ENCODE measurements at regions not wholly inside any gene's neighbourhood (a gene's known extent, or its start where the extent isn't known, plus 50 kb on each side); places are given as distances from the start of the nearest gene placed in this dataset.

DNA sequence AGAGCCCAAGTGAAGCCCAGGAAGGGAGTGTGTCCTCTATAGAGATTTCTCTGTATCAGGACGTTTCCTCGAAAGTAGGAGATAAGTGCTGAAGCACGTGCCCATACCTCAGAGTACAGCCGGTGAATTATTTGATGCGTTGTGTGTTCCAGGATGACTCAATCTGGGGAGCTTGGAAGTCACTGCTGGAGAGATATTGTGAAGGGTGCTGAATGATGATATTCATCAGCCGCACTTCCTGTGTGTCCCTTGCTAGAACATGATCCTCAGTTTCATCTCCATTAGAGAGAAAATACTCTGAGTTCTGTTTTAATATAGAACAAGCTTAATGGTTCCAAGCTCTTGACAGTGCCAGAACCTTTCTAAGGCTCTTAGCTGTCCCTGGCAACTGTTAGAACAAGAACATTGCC lies 402.3 kb upstream of the ADAMTSL1 start:
- Histone ChIP-seq H2AK5ac (ENCODE audit: low read depth, low read length) (no peak overlapping the region), H3K4me1 (ENCODE audit: control insufficient read depth, insufficient read depth, low read length) (no peaks in the 10 kb centered on the region), H2AK9ac (replicated peaks; ENCODE audit: low read depth, low read length, poor library complexity) (no peak overlapping the region), H4K91ac (ENCODE audit: insufficient read depth, low read depth, low read length) (no peak overlapping the region), H4K20me1 (ENCODE audit: insufficient read depth, low read length) (no peaks in the 10 kb centered on the region), H2BK5ac (ENCODE audit: low read depth, low read length, poor library complexity, severe bottlenecking) (no peak overlapping the region), H4K5ac (ENCODE audit: low read depth, low read length) (no peak overlapping the region), H3K9me3 (ENCODE audit: control insufficient read depth, insufficient read depth, low read length) (no peaks in the 10 kb centered on the region), H3K56ac (ENCODE audit: extremely low read depth, insufficient read depth, low read length) (no peak overlapping the region), H3K18ac (ENCODE audit: low read depth, low read length) (no peak overlapping the region), H3K79me1 (ENCODE audit: low read depth in 1 of 2, low read length in 2 of 2) (no peaks in the 10 kb centered on the region), H3K36me3 (ENCODE audit: control insufficient read depth, insufficient read depth, low read length) (no peaks in the 10 kb centered on the region), H3K9me1 (ENCODE audit: insufficient read depth, low read length) (no peaks in the 10 kb centered on the region), H3K14ac (replicated peaks; ENCODE audit: low read depth, low read length) (no peak overlapping the region), H4K8ac (ENCODE audit: low read depth in 2 of 2, low read length in 2 of 2) (no peak overlapping the region), H3K4ac (ENCODE audit: low read depth, low read length) (no peak overlapping the region; the same call in 1 of the 2 replicates), H3K9ac (ENCODE audit: low read depth, low read length) (no peak overlapping the region), H3K23ac (ENCODE audit: low read depth, low read length) (no peak overlapping the region), H2AFZ (replicated peaks; ENCODE audit: low read length, poor library complexity) (peak overlapping the region; percentile 36), H3K4me2 (ENCODE audit: low read depth, low read length) (no peak overlapping the region), H3K27me3 (ENCODE audit: control insufficient read depth, insufficient read depth, low read length) (no peaks in the 10 kb centered on the region; the same call in 1 of the 2 replicates), H3K4me3 (ENCODE audit: insufficient read depth, low read depth, low read length) (no peak overlapping the region), H3K27ac (ENCODE audit: insufficient read depth, low read length) (no peak overlapping the region), H2BK15ac (ENCODE audit: low read depth, low read length) (no peak overlapping the region), H2BK120ac (ENCODE audit: low read depth, low read length) (no peak overlapping the region), H2BK20ac (ENCODE audit: low read depth, low read length) (no peak overlapping the region)
- intact Hi-C loops (cut with micrococcal nuclease), result no loop called here
- dilution Hi-C loops (cut with HindIII; ENCODE audit: low sequenced_read_pairs, unreplicated experiment), result no loop called here
- DNase-seq (peak; percentile 30), ATAC-seq (ENCODE audit: low read depth) (peak; percentile 37)
- TF ChIP-seq BHLHE40 (IDR thresholded peaks at IDR 0.05; ENCODE audit: low read depth, low read length), result peak; percentile 41; the same call in 1 of the 2 replicates
- TF ChIP-seq, protein P1, sequence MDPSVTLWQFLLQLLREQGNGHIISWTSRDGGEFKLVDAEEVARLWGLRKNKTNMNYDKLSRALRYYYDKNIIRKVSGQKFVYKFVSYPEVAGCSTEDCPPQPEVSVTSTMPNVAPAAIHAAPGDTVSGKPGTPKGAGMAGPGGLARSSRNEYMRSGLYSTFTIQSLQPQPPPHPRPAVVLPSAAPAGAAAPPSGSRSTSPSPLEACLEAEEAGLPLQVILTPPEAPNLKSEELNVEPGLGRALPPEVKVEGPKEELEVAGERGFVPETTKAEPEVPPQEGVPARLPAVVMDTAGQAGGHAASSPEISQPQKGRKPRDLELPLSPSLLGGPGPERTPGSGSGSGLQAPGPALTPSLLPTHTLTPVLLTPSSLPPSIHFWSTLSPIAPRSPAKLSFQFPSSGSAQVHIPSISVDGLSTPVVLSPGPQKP (IDR thresholded peaks at IDR 0.05; ENCODE audit: borderline replicate concordance, low read depth, low read length), result no peak
- WGBS, 2 experiments (ENCODE audit: extremely low coverage in 2 of 2, insufficient read length in 1 of 2), result 69% methylated on average over 3 of the region's 6 CpGs; no CpG with 5 or more reads in 1 of the 2 experiments
- no TSS peak for BruUV-seq (replicated peaks)
- in situ Hi-C loops (cut with MboI; ENCODE audit: low sequenced_read_pairs), result no loop called here
- ChIA-PET CTCF (no interaction called here), POLR2A (ENCODE audit: unreplicated experiment) (no interaction called here)
